ENCODE measurements at regions not wholly inside any gene's neighbourhood (a gene's known extent, or its start where the extent isn't known, plus 50 kb on each side); places are given as distances from the start of the nearest gene placed in this dataset.

- Histone ChIP-seq H3K4me3 (no peak overlapping the region), H3K36me3 (replicated peaks; ENCODE audit: insufficient read depth, low read depth) (no peaks in the 10 kb centered on the region), H3K9me3 (ENCODE audit: low read depth) (no peaks in the 10 kb centered on the region), H3K27me3 (peaks cover 9% of the 10 kb centered on the region), H3K27ac (no peak overlapping the region), H3K4me2 (no peak overlapping the region), H3K9me2 (replicated peaks; ENCODE audit: insufficient read depth) (no peaks in the 10 kb centered on the region), H3K79me2 (no peaks in the 10 kb centered on the region), H2AFZ (no peak overlapping the region), H4K20me1 (ENCODE audit: insufficient read depth, poor library complexity, severe bottlenecking) (no peaks in the 10 kb centered on the region), H3K4me1 (ENCODE audit: insufficient read depth) (no peaks in the 10 kb centered on the region)
- 90% methylated on average over 11 of the region's 11 CpGs for WGBS (ENCODE audit: low lambda C conversion rate, missing lambda C conversion rate)
- TF ChIP-seq EZH2 (IDR thresholded peaks at IDR 0.05; ENCODE audit: borderline replicate concordance) = no peak
- no peak for TF ChIP-seq CTCF (IDR thresholded peaks at IDR 0.05; ENCODE audit: poor library complexity)
- no peak for TF ChIP-seq EZH2phosphoT487 (IDR thresholded peaks at IDR 0.05; ENCODE audit: low read depth, severe bottlenecking, unreplicated experiment)
- no peak for DNase-seq (ENCODE audit: low spot score)
These were observed 220.4 kb downstream of the C16orf95 start for GRCh38 chr16:87096746-87097333.

DNA sequence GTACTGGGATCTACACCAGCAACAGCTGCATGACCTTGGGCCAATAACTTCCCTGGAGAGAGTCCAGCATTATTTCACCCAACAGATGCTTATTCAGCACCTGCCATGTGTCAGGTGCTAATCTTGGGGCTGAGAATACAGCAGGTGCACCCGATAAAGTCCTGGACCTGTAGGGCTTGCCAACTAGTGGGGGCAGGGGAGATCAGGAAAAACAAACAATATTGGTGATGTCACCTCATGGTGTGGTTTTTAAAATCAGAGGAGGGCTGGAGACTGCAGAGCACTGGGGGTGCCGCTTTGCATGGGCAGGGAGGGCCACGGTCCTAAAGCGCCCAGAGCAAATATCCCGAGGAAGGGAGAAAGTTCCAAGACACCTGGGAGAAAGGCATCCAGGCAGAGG is 218.8 kb downstream of the C16orf95 start:
- H2AFZ ChIP-seq = no peak overlapping the region
- WGBS (ENCODE audit: low lambda C conversion rate, missing lambda C conversion rate) = 89% methylated on average over 5 of the region's 5 CpGs
- H3K27me3 ChIP-seq = peaks cover 9% of the 10 kb centered on the region
- H3K4me2 ChIP-seq = no peak overlapping the region
- H3K9me3 ChIP-seq (ENCODE audit: low read depth) = no peaks in the 10 kb centered on the region
- no peaks in the 10 kb centered on the region for H3K79me2 ChIP-seq
- no peaks in the 10 kb centered on the region for H3K9me2 ChIP-seq (replicated peaks; ENCODE audit: insufficient read depth)
- no peak for DNase-seq (ENCODE audit: low spot score)
- H3K36me3 ChIP-seq (replicated peaks; ENCODE audit: insufficient read depth, low read depth) = no peaks in the 10 kb centered on the region
- H3K4me3 ChIP-seq = no peak overlapping the region
- TF ChIP-seq CTCF (IDR thresholded peaks at IDR 0.05; ENCODE audit: poor library complexity) (no peak), EZH2phosphoT487 (IDR thresholded peaks at IDR 0.05; ENCODE audit: low read depth, severe bottlenecking, unreplicated experiment) (no peak), EZH2 (IDR thresholded peaks at IDR 0.05; ENCODE audit: borderline replicate concordance) (no peak)
- H3K4me1 ChIP-seq (ENCODE audit: insufficient read depth) = no peaks in the 10 kb centered on the region
- no peaks in the 10 kb centered on the region for H4K20me1 ChIP-seq (ENCODE audit: insufficient read depth, poor library complexity, severe bottlenecking)
- H3K27ac ChIP-seq = no peak overlapping the region

DNA sequence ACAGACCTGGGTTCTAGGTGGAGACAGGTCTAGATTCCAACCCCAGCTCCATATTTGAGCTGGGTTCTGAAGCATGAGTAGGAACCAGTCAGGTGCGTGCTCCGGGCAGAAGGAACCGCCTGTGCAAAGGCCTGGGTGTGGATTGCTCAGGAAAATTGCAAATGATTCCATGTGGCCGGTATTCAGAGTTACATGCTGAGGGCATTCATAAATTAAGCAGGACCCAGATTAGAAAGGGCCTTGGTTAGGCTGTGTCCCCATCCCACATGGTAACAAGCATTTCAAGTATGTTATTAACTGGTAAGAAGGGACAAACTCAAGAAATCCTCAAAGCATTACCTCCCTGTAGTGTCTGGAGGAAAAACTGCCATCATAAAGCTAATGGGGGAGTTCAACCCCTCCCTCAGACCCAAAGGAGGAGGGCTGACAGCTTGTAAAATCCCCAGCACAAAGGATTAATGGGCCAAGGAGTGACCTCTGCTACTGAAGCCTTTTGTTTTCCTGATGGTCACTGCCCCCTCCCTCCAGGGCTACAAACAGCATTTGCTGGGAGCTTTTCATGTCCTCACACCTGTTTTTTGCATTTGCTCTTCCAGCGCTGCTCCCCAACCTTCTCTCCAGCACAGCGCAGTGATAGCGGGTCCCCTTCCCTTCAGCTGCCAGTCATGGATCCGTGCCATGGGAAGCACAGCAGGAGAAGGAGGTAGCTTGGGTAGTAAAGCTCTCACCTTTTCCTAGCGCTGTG is 218.0 kb downstream of the C16orf95 start:
- H3K4me3 ChIP-seq = no peak overlapping the region
- no peaks in the 10 kb centered on the region for H4K20me1 ChIP-seq (ENCODE audit: insufficient read depth, poor library complexity, severe bottlenecking)
- no peaks in the 10 kb centered on the region for H3K9me3 ChIP-seq (ENCODE audit: low read depth)
- no peak for DNase-seq (ENCODE audit: low spot score)
- no peaks in the 10 kb centered on the region for H3K4me1 ChIP-seq (ENCODE audit: insufficient read depth)
- no peak overlapping the region for H3K27ac ChIP-seq
- H3K36me3 ChIP-seq (replicated peaks; ENCODE audit: insufficient read depth, low read depth) = no peaks in the 10 kb centered on the region
- H3K9me2 ChIP-seq (replicated peaks; ENCODE audit: insufficient read depth) = no peaks in the 10 kb centered on the region
- H3K4me2 ChIP-seq = no peak overlapping the region
- WGBS (ENCODE audit: low lambda C conversion rate, missing lambda C conversion rate) = 66% methylated on average over 9 of the region's 9 CpGs
- TF ChIP-seq EZH2phosphoT487 (IDR thresholded peaks at IDR 0.05; ENCODE audit: low read depth, severe bottlenecking, unreplicated experiment) = no peak
- TF ChIP-seq EZH2 (IDR thresholded peaks at IDR 0.05; ENCODE audit: borderline replicate concordance) = no peak
- TF ChIP-seq CTCF (IDR thresholded peaks at IDR 0.05; ENCODE audit: poor library complexity) = no peak
- H2AFZ ChIP-seq = no peak overlapping the region
- peaks cover 9% of the 10 kb centered on the region for H3K27me3 ChIP-seq
- H3K79me2 ChIP-seq = no peaks in the 10 kb centered on the region

Data from hepatocyte (in vitro differentiated cells).